NCI-H526 (cell line): ENCODE measurements at regions not wholly inside any gene's neighbourhood (a gene's known extent, or its start where the extent isn't known, plus 50 kb on each side); places are given as distances from the start of the nearest gene placed in this dataset.

Source experiments
- DNase-seq, 2 experiments: peaks; one replicate each; lab custom pipeline; 2025; lab: John Stamatoyannopoulos, UW

GRCh38 chr11:8799273-8799672 is 111.7 kb upstream of the AKIP1 start:
- no peak for DNase-seq

- no peak for DNase-seq
Observed at GRCh38 chr11:8800520-8801110, 110.4 kb upstream of the AKIP1 start.

DNA sequence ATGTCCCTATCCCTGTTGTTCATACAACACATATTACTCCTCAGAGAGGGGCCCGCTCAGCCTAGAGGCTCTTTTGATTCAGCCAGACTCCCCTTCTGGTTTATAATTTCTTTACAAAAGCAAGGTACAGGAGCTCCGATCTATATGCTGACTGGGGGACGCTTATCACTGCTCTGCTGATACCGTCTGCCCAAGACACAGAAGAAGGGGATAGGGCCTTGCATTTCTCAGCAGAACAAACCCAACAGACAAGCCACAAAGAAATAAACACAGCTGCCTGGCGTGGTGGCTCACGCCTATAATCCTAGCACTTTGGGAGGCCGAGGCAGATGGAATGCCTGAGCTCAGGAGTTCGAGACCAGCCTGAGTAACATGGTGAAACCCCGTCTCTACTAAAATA is 109.9 kb upstream of the AKIP1 start:
- no peak for DNase-seq

DNA sequence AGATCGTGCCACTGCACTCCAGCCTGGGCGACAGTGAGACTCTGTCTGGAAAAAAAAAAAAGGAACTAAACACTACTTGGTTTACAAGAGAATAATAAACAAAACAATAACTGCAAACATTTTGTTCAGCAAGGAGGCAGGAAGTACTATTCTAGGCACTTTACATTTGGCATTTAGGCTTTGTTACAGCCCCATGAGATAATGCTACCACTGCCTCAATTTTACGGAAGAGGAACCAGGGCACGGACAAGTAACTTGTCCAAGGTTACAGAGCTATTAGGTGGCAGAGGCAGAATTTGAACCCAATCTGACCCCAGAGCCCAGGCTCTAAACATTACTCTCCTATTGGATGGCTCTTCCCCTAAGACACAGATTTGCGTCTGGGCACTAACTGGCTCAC is 108.7 kb upstream of the AKIP1 start:
- no peak for DNase-seq

DNA sequence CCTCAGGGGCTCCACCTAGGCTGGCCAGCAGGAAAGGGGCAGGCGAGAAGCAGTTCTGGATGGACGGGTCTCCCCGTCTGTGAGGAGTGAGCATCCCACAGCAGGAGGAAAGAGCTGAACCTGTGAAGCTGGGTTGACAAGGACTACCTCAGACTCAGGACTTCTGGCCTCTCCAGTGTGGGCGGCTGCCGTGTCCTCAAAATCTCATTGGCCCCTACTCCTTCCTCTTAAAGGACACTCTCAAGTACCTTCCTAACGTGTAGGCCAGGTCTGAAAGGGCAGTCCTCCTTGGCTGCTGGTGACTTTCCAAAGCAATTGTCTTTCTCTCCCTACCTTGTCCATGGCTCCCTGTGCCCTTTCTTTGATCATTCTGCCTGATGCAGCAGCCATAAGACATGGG is 107.0 kb upstream of the AKIP1 start:
- DNase-seq = no peak

GRCh38 chr11:8805296-8805695 is 105.7 kb upstream of the AKIP1 start:
- no peak for DNase-seq

DNA sequence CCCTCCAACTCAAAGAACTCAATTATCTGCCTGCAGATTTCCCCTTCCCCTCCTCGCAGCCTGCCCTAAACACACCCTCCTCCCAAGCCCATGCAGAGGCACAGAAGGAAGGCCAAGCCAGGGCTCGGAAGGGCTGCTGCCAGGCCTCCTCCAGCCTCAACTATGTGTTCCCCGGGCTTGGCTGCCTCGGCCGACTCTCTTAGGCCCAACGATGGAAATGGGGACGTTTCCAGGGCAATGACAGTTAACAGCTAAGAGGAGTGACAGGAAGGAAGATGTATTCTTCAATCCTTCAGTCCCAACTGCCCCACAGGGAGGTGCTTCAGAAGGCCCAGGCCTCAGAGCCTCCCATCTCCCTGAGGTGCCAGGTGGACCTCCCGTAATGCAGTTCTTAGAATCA is 104.0 kb upstream of the AKIP1 start:
- no peak for DNase-seq

- DNase-seq = no peak
Observed at GRCh38 chr11:8807544-8808225, 103.3 kb upstream of the AKIP1 start.

DNA sequence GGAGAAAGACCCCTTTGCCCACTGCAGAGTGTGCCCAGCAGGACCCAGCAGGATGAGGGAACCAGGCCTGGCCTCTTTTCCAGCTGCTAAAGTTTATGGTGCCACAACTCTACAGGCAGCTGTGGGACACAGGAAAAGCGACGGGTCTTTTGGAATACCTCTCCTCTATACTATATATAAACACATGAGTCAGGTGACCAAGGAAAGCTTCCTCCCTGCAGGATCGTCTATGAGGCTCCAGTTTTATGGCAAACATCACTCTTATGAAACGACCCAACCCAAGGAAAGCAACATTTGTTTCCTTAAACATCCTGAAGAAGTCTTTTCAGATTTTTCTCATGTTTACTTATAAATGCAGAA is 102.8 kb upstream of the AKIP1 start:
- no peak for DNase-seq

GRCh38 chr11:8809241-8809938 is 101.6 kb upstream of the AKIP1 start:
- DNase-seq = no peak

DNA sequence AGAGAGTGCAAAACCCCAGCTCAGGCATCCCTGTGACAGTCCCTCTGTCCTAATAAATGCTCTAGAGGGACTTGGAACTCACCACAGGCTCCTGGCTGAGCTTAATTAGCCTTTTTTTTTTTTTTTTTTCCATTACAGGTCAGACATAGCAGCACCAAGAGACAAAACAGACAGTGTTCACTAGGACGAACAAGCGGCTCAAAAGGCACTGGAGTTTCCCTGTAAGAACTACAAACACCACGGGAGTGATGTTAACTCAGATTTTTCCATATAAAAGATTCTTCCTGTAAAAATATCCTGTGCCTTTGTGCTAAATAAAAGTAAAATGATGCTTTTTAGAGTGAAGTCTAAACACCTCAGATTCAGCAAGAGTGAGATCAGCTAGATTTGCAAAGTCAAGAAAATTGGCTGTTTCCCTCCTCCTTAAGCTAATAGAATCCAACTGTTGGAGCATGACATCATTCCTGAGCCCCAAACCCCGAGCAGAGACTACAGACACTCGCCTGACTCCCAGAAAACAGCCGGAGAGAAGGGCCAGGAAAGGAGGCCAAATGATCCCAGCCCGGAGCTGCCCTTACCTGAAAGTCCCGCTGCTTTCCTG is 101.0 kb upstream of the AKIP1 start:
- peak; percentile 10 to 37 for DNase-seq

GRCh38 chr11:8810540-8811301 is 100.3 kb upstream of the AKIP1 start:
- peak; percentile 84 to 93 for DNase-seq

GRCh38 chr11:8811571-8811970 is 99.4 kb upstream of the AKIP1 start:
- no peak for DNase-seq

DNA sequence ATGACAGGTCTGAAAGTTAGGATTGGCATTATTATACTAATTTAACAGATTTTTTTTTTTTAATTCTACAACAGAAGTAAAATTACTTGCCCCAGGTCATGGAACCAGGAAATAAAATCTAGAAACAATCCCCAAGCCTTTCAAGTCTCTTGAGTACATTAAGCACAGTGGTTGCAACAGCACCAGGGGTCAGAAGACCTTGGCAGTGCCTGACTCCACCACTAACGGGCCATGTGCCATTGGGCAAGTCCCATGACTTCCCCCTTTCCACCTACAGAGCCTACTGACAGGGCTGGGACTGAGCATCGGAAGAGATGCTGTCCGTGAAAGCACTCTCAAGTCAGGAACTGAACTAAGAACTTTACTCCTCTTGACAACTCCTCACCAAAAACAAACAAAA is 98.6 kb upstream of the AKIP1 start:
- DNase-seq = no peak

DNA sequence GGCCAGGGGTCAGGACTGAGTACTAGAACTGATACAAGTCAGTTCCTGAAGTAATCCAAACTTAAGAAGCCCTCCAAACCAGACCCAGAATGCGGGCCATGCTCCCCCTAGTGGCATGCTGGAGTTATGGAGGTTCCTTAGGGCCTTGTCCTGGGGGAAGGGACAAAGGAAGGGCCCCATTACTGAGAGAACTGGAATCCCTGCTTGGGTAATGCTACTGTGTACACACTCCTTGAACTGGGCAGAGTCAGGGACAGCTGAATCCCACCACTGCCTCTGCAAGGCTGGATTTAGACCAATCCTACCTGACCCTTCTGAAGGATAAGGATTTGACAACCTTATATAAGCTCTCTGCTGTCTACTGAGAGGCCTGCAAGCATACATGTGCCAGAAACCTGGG is 97.3 kb upstream of the AKIP1 start:
- DNase-seq = peak; percentile 84 to 88

GRCh38 chr11:8814209-8814922 is 96.6 kb upstream of the AKIP1 start:
- DNase-seq = no peak

GRCh38 chr11:8814923-8815240 is 96.1 kb upstream of the AKIP1 start:
- no peak for DNase-seq

GRCh38 chr11:8818421-8818820 is 92.6 kb upstream of the AKIP1 start:
- no peak for DNase-seq

GRCh38 chr11:8820401-8820800 is 90.6 kb upstream of the AKIP1 start:
- DNase-seq = no peak

- DNase-seq = no peak
Observed at GRCh38 chr11:8822469-8822868, 88.5 kb upstream of the AKIP1 start.

DNA sequence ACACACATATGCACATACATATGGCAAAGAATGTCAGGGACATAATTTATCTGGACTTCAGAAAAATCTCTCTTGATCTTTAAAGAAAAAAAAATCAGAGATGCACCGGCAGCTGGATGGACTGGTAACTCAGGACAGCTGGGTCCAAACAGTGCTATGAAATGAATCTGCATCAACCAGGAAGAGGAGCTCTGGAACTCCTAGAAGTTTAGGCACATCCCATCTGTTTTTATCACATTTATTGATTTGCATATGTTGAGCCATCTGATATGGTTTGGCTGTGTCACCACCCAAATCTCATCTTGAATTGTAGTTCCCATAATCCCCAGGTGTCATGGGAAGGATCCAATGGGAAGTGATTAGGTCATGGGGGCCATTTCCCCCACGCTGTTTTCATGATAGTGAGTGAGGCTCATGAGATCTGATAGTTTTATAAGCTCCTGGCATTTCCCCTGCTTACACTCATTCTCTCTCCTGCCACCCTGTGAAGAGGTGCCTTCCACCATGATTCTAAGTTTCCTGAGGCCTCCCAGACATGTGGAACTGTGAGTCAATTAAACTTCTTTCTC is 87.7 kb upstream of the AKIP1 start:
- peak; percentile 16 to 21 for DNase-seq
